HG03108 (cell line): ENCODE measurements at regions not wholly inside any gene's neighbourhood (a gene's known extent, or its start where the extent isn't known, plus 50 kb on each side); places are given as distances from the start of the nearest gene placed in this dataset.
"Not testable (repeated sequence)": the region's sequence is repeated elsewhere in the genome, so short reads cannot be mapped to it uniquely, and the experiment has no call there.

Source experiments
- ATAC-seq: cut with Tn5 transposase; IDR thresholded peaks from one replicate; pipeline ENCODE4 v1.9.1; 2021; ENCODE audit warnings: moderate library complexity; ENCODE audit not compliant: unreplicated experiment

GRCh38 chr18:43710135-43710534 lies 432.8 kb upstream of the SYT4 start:
- ATAC-seq: no peak

GRCh38 chr18:43714343-43715010 lies 437.2 kb upstream of the SYT4 start:
- ATAC-seq: no peak

DNA sequence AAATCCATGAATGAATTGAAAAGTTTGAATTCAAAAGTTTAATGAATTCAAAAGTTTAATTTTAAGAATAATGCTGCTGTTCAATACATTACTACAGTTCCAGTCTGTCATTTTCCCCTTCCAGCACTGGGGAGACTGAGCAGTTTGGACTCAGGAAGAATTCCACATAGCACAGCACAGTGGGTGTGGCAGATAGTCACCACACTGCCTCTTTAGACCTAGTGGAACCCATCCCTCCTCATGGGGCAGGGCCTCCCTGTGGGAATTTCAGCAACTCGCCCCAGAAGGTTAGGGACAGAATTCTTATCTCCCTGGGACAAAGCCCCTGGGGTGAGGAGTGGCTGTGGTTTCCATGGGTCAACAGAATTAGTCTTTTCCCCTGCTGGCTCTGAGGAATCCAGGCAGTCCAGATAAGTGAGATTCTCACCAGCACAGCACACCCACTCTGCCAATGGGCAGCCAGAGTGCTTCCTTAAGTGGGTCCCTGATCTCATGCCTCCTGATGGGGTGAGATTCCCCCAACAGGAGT lies 442.0 kb upstream of the SYT4 start:
- ATAC-seq: no peak

- no peak for ATAC-seq
These were observed 442.8 kb upstream of the SYT4 start for GRCh38 chr18:43720041-43720440.

GRCh38 chr18:43735570-43735969 lies 458.3 kb upstream of the SYT4 start:
- ATAC-seq: no peak

DNA sequence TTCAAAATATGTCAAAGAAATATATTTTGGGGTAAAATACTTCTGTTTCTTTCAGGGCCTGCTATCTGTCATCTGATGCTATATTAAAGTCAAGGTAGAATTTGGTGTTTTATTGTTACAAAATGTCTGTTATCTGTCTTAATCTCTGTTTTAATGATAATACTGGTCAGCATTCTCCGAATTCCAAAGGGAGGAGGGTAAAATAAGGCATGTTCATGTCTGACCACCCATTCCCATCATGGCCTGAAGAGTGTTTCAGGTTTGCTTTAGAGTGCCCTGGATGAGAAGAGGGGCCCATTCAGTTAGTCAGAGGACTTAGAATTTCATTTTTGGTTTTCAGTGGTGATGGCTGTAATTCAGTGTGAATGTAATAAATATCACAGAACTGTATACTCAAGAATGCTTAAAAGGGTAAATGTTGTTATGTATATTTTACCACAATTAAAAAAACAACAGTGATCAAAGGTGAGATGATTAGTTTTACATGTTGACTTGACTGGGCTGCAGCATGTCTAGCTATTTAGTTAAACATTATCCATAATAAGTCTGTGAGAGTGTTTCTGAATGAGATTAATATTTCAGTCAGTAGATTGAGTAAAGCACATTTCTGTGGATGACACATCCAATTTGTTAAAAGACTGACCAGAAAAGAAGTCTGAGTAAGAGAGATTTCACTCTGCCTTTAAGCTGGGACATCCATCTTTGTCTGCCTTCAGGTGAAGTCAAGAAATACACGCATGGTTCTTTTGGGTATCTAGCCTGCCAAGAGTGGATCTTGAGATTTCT lies 467.9 kb upstream of the SYT4 start:
- no peak for ATAC-seq

- ATAC-seq: no peak
These were observed 473.9 kb upstream of the SYT4 start for GRCh38 chr18:43751203-43751602.

- no peak for ATAC-seq
These were observed 474.5 kb upstream of the SYT4 start for GRCh38 chr18:43751835-43752234.

GRCh38 chr18:43757273-43757672 lies 480.0 kb upstream of the SYT4 start:
- no peak for ATAC-seq

DNA sequence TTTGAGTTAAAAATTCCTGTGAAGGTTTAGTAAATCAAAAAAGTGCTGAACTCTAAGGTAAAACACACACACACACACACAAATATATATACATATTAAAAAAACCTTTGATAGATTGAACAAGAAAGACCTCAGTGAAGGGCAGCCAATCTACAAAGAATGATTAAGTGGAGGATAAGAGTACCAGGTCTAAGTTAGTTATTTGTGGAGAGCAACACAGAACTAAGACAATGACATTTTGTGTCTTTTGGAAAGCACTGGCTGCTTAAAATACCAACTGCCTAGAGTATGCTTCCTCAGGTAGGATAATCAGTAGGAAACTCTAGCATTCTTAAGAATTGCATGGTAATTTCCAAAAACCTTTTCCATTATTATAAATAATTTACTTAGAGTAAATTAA lies 481.4 kb upstream of the SYT4 start:
- ATAC-seq: no peak

DNA sequence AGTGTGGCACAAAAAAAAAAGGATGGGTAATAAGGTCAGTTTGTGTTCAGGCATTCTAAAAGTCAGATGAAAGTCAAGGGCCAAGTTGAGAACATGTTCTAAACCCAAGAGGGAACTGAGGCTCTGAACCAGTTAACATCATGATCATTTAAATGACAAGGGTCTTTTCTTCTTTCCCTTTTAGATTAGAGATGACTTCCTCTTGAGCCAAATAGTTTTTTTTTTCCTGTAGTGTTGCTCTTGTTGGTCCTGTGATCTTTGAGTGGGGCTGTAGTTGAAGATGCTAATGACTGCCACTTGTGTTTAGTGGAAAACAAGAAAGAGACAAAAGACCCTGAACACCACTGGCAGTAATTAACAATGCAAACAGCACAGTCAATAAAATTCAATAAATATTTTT lies 482.7 kb upstream of the SYT4 start:
- no peak for ATAC-seq

GRCh38 chr18:43772907-43773306 lies 495.6 kb upstream of the SYT4 start:
- ATAC-seq: no peak

DNA sequence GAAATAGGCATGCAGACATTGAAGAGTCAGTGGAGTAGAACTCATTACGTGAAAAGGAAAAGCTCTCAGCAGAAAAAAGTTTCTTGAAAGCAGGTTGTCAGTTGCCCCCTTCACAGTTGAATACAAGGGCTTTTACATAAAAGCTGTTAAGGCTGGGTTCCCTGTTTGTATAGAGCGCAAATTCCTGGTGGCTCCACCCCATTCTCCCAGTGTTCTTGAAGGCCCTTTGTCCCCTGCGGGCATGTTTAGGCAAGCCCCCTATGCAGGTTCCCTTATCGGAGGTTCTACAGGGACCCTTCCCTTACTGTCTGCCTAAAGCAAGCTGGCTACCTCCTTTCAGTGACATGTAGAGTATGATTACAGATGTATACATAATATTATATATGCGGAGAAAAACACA lies 497.2 kb upstream of the SYT4 start:
- ATAC-seq: no peak

DNA sequence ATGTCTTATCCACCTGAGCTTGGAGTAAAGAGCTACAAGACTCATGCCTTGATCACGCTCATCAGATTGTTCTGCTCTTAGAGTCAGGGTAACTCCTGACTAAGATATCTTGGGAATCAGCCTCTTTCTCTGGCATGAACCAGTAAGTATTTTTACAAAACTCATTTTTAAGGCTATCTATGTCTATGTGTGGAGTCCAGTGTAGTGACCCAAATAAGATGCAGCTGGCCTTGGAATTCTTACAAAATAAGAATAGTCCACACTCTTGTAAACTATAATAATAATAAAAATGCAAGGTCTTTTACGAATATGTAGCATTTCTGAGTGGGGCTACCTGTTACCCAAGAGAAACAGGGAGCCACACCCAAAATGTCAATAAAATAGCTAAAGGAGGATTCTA lies 498.3 kb upstream of the SYT4 start:
- ATAC-seq: no peak

GRCh38 chr18:43776997-43777396 lies 499.7 kb upstream of the SYT4 start:
- no peak for ATAC-seq

GRCh38 chr18:43777636-43778304 lies 500.5 kb upstream of the SYT4 start:
- no peak for ATAC-seq

DNA sequence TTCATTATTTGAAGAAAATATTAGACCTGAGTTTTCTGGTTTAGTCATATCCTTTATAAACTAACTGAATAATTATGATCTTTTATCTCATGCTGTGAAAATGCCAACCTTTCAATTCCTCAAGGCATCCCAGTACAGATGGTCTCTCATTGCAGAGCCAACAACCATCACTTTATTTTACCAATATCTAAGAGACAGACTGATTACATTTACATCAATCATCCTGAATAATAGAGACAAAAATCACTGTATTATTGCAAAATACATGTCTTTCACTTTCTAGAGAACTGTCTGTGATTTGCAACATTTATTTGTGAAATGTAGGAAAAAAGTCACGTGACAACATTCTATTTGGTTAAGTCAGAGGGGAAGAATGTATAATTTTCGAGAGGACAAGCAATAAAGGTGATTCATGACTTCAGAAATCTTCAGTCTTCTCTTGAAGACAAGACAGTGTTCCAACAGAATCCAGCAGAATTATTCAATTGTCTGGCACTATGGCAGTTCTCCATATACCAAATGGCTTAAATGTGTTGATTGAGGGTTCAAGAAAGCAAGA lies 503.6 kb upstream of the SYT4 start:
- no peak for ATAC-seq

- no peak for ATAC-seq
These were observed 507.9 kb upstream of the SYT4 start for GRCh38 chr18:43785158-43785557.

GRCh38 chr18:43786893-43787292 lies 509.6 kb upstream of the SYT4 start:
- ATAC-seq: no peak

DNA sequence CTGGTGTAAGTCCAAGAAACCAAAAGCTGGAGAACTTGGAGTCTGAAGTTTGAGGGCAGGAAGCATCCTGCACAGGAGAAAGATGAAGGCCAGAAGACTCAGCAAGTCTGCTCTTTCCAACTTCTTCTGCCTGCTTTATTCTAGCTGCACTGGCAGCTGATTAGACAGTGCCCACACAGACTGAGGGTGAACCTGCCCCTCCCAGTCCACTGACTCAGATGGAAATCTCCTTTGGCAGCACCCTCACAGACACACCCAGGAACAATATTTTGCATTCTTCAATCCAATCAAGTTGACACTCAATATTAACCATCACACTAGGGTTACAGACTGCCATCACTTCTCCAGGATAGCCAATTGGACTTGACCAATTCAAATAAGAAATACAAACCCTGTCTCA lies 510.4 kb upstream of the SYT4 start:
- not testable (repeated sequence) for ATAC-seq

DNA sequence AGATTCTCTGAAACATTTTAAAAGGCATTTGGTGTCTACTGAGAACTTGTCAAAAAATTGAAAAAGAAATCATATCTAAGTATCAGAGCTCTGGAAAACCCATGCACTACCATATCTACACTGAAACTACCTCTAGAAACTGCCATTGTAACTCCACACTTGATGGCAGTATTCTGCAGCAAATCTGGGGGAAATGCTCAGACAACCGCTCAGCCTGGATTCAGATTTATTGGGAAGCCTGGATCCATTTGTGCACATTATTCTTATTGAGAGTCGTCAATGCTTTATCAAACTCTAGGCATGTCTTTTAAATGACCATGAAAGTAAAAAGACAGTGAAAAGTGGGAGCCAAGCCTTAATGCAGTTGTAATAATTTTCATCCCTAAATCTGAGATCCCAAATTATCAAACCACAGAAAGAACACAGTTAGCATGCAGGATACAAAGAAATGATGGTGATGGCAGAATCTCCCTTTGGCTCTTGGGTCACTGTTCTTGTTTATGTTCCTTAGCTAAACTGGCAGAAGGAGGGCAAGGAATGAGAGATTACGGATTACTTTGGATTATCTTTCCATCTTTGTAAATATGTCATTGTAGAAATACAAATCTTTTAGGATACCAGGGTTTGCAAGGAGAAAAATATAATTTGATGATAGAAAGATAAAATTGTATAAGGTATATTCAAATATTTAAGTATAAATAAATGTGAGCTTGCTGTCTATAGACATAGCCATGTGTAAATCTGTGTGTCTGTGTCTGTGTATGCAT lies 512.1 kb upstream of the SYT4 start:
- no peak for ATAC-seq
